ENCODE measurements at regions not wholly inside any gene's neighbourhood (a gene's known extent, or its start where the extent isn't known, plus 50 kb on each side); places are given as distances from the start of the nearest gene placed in this dataset.

DNA sequence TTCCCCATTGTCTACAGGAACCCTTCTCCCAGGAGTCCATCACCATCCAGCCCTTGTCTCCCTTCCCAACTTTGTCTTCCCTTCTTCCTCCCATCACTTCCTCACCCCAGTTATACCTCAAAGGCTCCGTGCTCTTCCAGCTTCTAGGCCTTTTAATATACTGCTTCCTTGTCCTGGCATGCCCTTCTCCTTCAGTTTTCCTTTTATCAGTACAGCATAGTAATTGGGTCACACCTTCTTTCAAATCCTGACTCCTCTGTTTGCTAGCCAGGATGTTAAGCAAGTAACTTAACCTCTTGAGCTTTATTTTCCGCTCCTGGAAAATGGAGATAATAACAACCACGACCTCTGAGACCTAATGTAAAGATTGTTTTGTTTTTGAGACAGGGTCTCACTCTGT, 54.9 kb upstream of the PNRC1 start:
- Histone ChIP-seq H3K9me3 (ENCODE audit: control insufficient read depth in 1 of 2, insufficient read depth in 1 of 2, low read length in 2 of 2) (no peaks in the 10 kb centered on the region), H3K27ac (ENCODE audit: low read depth in 1 of 2, low read length in 2 of 2) (no peak overlapping the region), H3K27me3 (ENCODE audit: control insufficient read depth in 1 of 2, insufficient read depth in 2 of 2, low read length in 2 of 2) (no peaks in the 10 kb centered on the region), H3K4me1 (ENCODE audit: insufficient read depth, low read length) (no peaks in the 10 kb centered on the region), H3K36me3 (ENCODE audit: insufficient read depth, low read length) (no peaks in the 10 kb centered on the region), H3K4me3 (ENCODE audit: low read length) (no peak overlapping the region)
- Mint-ChIP-seq H3K4me3 (no peak overlapping the region), H3K27ac (no peak overlapping the region), H3K9me3 (peaks cover 3% of the 10 kb centered on the region), H3K27me3 (no peaks in the 10 kb centered on the region), H3K4me1 (ENCODE audit: low read depth) (no peaks in the 10 kb centered on the region), H3K36me3 (ENCODE audit: low read depth) (no peaks in the 10 kb centered on the region)
- TF ChIP-seq, protein P1, sequence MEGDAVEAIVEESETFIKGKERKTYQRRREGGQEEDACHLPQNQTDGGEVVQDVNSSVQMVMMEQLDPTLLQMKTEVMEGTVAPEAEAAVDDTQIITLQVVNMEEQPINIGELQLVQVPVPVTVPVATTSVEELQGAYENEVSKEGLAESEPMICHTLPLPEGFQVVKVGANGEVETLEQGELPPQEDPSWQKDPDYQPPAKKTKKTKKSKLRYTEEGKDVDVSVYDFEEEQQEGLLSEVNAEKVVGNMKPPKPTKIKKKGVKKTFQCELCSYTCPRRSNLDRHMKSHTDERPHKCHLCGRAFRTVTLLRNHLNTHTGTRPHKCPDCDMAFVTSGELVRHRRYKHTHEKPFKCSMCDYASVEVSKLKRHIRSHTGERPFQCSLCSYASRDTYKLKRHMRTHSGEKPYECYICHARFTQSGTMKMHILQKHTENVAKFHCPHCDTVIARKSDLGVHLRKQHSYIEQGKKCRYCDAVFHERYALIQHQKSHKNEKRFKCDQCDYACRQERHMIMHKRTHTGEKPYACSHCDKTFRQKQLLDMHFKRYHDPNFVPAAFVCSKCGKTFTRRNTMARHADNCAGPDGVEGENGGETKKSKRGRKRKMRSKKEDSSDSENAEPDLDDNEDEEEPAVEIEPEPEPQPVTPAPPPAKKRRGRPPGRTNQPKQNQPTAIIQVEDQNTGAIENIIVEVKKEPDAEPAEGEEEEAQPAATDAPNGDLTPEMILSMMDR (IDR thresholded peaks at IDR 0.05): no peak
- intact Hi-C loops (cut with DNase I, micrococcal nuclease): no loop called here
- POLR2A ChIA-PET: interaction anchor here (1.4 kb wide), 1 partner anchor 55 kb away, joined by 4 read pairs; the partner anchor contains the start of gene PNRC1
- CTCF ChIA-PET: no interaction called here
- no peak for ATAC-seq (ENCODE audit: poor library complexity)
- no peak for DNase-seq

DNA sequence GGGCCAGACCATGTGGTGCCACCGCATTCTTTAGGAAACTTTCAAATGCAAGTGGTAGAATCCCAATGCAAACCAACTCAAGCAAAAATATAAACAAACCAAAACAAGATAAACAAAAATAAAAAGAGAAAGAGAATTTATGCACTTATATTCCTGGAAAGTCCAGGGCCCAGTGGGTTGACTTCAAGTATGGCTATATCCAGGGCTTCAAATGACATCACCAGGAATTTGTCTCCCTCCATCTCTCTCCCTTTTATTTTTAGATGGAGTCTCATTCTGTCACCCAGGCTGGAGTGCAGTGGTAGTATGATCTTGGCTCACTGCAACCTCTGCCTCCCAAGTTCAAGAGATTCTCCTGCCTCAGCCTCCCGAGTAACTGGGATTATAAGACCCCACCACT, 56.1 kb upstream of the PNRC1 start:
- peaks cover 3% of the 10 kb centered on the region for H3K9me3 Mint-ChIP-seq
- H3K4me3 Mint-ChIP-seq: no peak overlapping the region
- no peak overlapping the region for H3K27ac Mint-ChIP-seq
- ATAC-seq (ENCODE audit: poor library complexity) (no peak), DNase-seq (no peak)
- no peaks in the 10 kb centered on the region for H3K36me3 Mint-ChIP-seq (ENCODE audit: low read depth)
- no peaks in the 10 kb centered on the region for H3K4me1 Mint-ChIP-seq (ENCODE audit: low read depth)
- ChIA-PET CTCF (no interaction called here), POLR2A (no interaction called here)
- no peaks in the 10 kb centered on the region for H3K9me3 ChIP-seq (ENCODE audit: control insufficient read depth in 1 of 2, insufficient read depth in 1 of 2, low read length in 2 of 2)
- H3K27me3 ChIP-seq (ENCODE audit: control insufficient read depth in 1 of 2, insufficient read depth in 2 of 2, low read length in 2 of 2): no peaks in the 10 kb centered on the region
- intact Hi-C loops (cut with DNase I, micrococcal nuclease): no loop called here
- H3K4me3 ChIP-seq (ENCODE audit: low read length): no peak overlapping the region
- no peak overlapping the region for H3K27ac ChIP-seq (ENCODE audit: low read depth in 1 of 2, low read length in 2 of 2)
- TF ChIP-seq, protein P1 (IDR thresholded peaks at IDR 0.05): no peak
- H3K27me3 Mint-ChIP-seq: no peaks in the 10 kb centered on the region
- no peaks in the 10 kb centered on the region for H3K36me3 ChIP-seq (ENCODE audit: insufficient read depth, low read length)
- no peaks in the 10 kb centered on the region for H3K4me1 ChIP-seq (ENCODE audit: insufficient read depth, low read length)

DNA sequence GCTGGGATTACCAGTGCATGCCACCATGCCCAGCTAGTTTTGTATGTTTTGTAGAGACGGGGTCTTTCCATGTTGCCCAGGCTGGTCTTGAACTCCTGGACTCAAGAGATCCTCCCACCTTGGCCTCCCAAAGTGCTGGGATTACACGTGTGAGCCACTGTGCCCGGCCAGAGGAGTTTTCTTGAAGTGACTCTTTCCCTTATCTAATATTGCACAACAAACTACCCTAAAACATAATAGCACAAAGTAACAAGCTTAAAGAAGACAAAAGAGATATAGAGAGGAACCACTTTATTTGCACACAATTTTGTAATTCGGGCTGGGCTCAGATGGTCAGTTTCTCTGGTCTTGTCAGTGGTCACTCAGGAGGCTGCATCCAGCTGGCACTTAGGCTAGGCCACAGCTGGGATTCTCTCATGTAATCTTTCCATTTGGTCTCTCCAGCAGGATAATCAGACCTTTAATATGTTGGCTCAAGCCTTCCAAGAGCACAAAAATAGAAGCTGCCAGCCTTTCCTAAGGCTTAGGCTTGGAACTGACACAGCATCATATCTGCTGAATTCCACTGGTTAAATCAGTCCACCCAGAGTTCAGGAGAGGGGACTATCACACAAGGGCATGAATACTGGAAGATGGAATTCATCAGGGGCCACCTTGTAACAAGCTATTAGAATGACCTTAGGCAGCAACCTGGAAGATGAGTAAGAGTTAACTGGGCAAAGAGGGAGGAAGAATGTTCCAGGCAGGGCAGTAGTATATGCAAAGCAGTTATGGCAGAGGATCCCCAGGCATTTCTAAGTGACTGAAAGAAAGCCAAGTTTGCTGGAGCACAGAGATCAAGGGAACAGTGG, 56.7 kb upstream of the PNRC1 start:
- Histone ChIP-seq H3K27ac (ENCODE audit: low read depth in 1 of 2, low read length in 2 of 2) (no peak overlapping the region), H3K27me3 (ENCODE audit: control insufficient read depth in 1 of 2, insufficient read depth in 2 of 2, low read length in 2 of 2) (no peaks in the 10 kb centered on the region), H3K9me3 (ENCODE audit: control insufficient read depth in 1 of 2, insufficient read depth in 1 of 2, low read length in 2 of 2) (no peaks in the 10 kb centered on the region), H3K36me3 (ENCODE audit: insufficient read depth, low read length) (no peaks in the 10 kb centered on the region), H3K4me3 (ENCODE audit: low read length) (no peak overlapping the region), H3K4me1 (ENCODE audit: insufficient read depth, low read length) (no peaks in the 10 kb centered on the region)
- H3K9me3 Mint-ChIP-seq: peaks cover 3% of the 10 kb centered on the region
- no peak overlapping the region for H3K27ac Mint-ChIP-seq
- H3K27me3 Mint-ChIP-seq: no peaks in the 10 kb centered on the region
- no peaks in the 10 kb centered on the region for H3K36me3 Mint-ChIP-seq (ENCODE audit: low read depth)
- H3K4me1 Mint-ChIP-seq (ENCODE audit: low read depth): no peaks in the 10 kb centered on the region
- POLR2A ChIA-PET: interaction anchor here (0.7 kb wide), 1 partner anchor 55 kb away, joined by 5 read pairs; no protein-coding TSS in a partner anchor
- DNase-seq (no peak), ATAC-seq (ENCODE audit: poor library complexity) (no peak)
- TF ChIP-seq, protein P1 (IDR thresholded peaks at IDR 0.05): no peak
- intact Hi-C loops (cut with DNase I, micrococcal nuclease): no loop called here
- CTCF ChIA-PET: no interaction called here
- no peak overlapping the region for H3K4me3 Mint-ChIP-seq

Data from CD4-positive, alpha-beta T cell (primary cell).